IMR-90 (cell line): ENCODE measurements at regions not wholly inside any gene's neighbourhood (a gene's known extent, or its start where the extent isn't known, plus 50 kb on each side); places are given as distances from the start of the nearest gene placed in this dataset.

Source experiments
- ATAC-seq: fragments of 200-7000 bp; cut with Tn5 transposase; 2 replicates; pipeline ENCODE4 v1.9.1; 2020; ENCODE audit warnings: low read depth, mild to moderate bottlenecking, moderate library complexity
- BruUV-seq: library from RNA; stranded (reverse); fragments of 400-500 nt; replicated peaks from 2 replicates; lab custom pipeline; 2021; lab: Mats Ljungman, UMichigan
- CTCF ChIA-PET: fragments of 300-600 bp; formaldehyde crosslinking; extraction: SDS; loops from one replicate; lab custom pipeline; 2021; ENCODE audit warnings: antibody characterized with exemption; lab: Yijun Ruan, JAX
- POLR2A ChIA-PET: fragments of 300-600 bp; sonication (Branson Sonifier 250); formaldehyde crosslinking; loops from one replicate; lab custom pipeline; 2022; ENCODE audit warnings: antibody characterized with exemption; ENCODE audit not compliant: unreplicated experiment; lab: Charles Lee
- DNase-seq: peaks from one replicate; pipeline ENCODE4 v3.0.0; 2013
- H2AFZ ChIP-seq: replicated peaks from 2 replicates; pipeline ENCODE3; 2013; ENCODE audit warnings: low read length, mild to moderate bottlenecking; ENCODE audit not compliant: poor library complexity
- H2AK5ac ChIP-seq: 2 replicates; pipeline ENCODE4 v1.6.1; 2013; ENCODE audit warnings: low read depth, low read length, inconsistent platforms
- H2AK9ac ChIP-seq: replicated peaks from 2 replicates; pipeline ENCODE3; 2013; ENCODE audit warnings: mild to moderate bottlenecking, low read depth, low read length, moderate library complexity; ENCODE audit not compliant: poor library complexity
- H2BK120ac ChIP-seq: 2 replicates; pipeline ENCODE4 v1.6.1; 2013; ENCODE audit warnings: low read depth, low read length, inconsistent platforms
- H2BK15ac ChIP-seq: 3 replicates; pipeline ENCODE4 v1.6.1; 2013; ENCODE audit warnings: low read depth, low read length, inconsistent platforms
- H2BK20ac ChIP-seq: 2 replicates; pipeline ENCODE4 v1.6.1; 2013; ENCODE audit warnings: low read depth, mild to moderate bottlenecking, inconsistent platforms, low read length, moderate library complexity
- H2BK5ac ChIP-seq: 2 replicates; pipeline ENCODE4 v1.6.1; 2013; ENCODE audit warnings: mild to moderate bottlenecking, low read depth, low read length, inconsistent platforms; ENCODE audit not compliant: poor library complexity, severe bottlenecking
- H3K14ac ChIP-seq: replicated peaks from 2 replicates; pipeline ENCODE4 v1.6.1; 2013; ENCODE audit warnings: low read depth, low read length, inconsistent platforms
- H3K18ac ChIP-seq: 2 replicates; pipeline ENCODE4 v1.6.1; 2013; ENCODE audit warnings: low read depth, low read length, control low read depth
- H3K23ac ChIP-seq: 2 replicates; pipeline ENCODE4 v1.6.1; 2013; ENCODE audit warnings: low read depth, low read length, inconsistent platforms
- H3K27ac ChIP-seq: 2 replicates; pipeline ENCODE4 v1.5.1; 2013; ENCODE audit warnings: mild to moderate bottlenecking, control low read depth, low read length; ENCODE audit not compliant: insufficient read depth
- H3K27me3 ChIP-seq: 2 replicates; pipeline ENCODE4 v1.6.1; 2013; ENCODE audit warnings: low read length; ENCODE audit not compliant: control insufficient read depth, insufficient read depth
- H3K36me3 ChIP-seq: 2 replicates; pipeline ENCODE4 v1.6.1; 2013; ENCODE audit warnings: low read length, mixed read lengths; ENCODE audit not compliant: control insufficient read depth, insufficient read depth
- H3K4ac ChIP-seq: 2 replicates; pipeline ENCODE4 v1.6.1; 2013; ENCODE audit warnings: low read depth, low read length, inconsistent platforms
- H3K4me1 ChIP-seq: 2 replicates; pipeline ENCODE4 v1.6.1; 2013; ENCODE audit warnings: low read length, mixed read lengths; ENCODE audit not compliant: control insufficient read depth, insufficient read depth
- H3K4me2 ChIP-seq: 2 replicates; pipeline ENCODE4 v1.6.1; 2013; ENCODE audit warnings: low read depth, mild to moderate bottlenecking, control low read depth, low read length, moderate library complexity
- H3K4me3 ChIP-seq: 2 replicates; pipeline ENCODE4 v1.5.1; 2013; ENCODE audit warnings: low read depth, mild to moderate bottlenecking, control low read depth, low read length, moderate library complexity; ENCODE audit not compliant: insufficient read depth
- H3K56ac ChIP-seq: 2 replicates; pipeline ENCODE4 v1.6.1; 2013; ENCODE audit warnings: low read length, inconsistent platforms; ENCODE audit not compliant: insufficient read depth; ENCODE audit errors: extremely low read depth
- H3K79me1 ChIP-seq, 2 experiments: 2 replicates each; pipeline ENCODE4 v1.6.1; 2013; ENCODE audit warnings: low read length in 2 of 2, inconsistent platforms in 1 of 2, low read depth in 1 of 2
- H3K9ac ChIP-seq: 2 replicates; pipeline ENCODE4 v1.6.1; 2013; ENCODE audit warnings: low read depth, low read length, control low read depth
- H3K9me1 ChIP-seq: 2 replicates; pipeline ENCODE4 v1.6.1; 2013; ENCODE audit warnings: low read length, inconsistent platforms; ENCODE audit not compliant: insufficient read depth
- H3K9me3 ChIP-seq: 2 replicates; pipeline ENCODE4 v1.6.1; 2013; ENCODE audit warnings: low read length; ENCODE audit not compliant: control insufficient read depth, insufficient read depth
- H4K20me1 ChIP-seq: 2 replicates; pipeline ENCODE4 v1.6.1; 2013; ENCODE audit warnings: low read length, inconsistent platforms; ENCODE audit not compliant: insufficient read depth
- H4K5ac ChIP-seq: 2 replicates; pipeline ENCODE4 v1.6.1; 2013; ENCODE audit warnings: mild to moderate bottlenecking, low read depth, low read length, control low read depth
- H4K8ac ChIP-seq, 2 experiments: 2 replicates each; pipeline ENCODE4 v1.6.1; 2013; ENCODE audit warnings: low read depth in 2 of 2, low read length in 2 of 2, control low read depth in 1 of 2, inconsistent platforms in 1 of 2
- H4K91ac ChIP-seq: 2 replicates; pipeline ENCODE4 v1.6.1; 2013; ENCODE audit warnings: low read depth, low read length, inconsistent platforms; ENCODE audit not compliant: insufficient read depth
- BHLHE40 ChIP-seq: fragments of 150-350 bp; IDR thresholded peaks from 2 replicates; pipeline ENCODE4 v1.6.1; 2016; ENCODE audit warnings: mild to moderate bottlenecking, low read depth, low read length
- CHD1 ChIP-seq: IDR thresholded peaks from 2 replicates; pipeline ENCODE4 v1.6.1; 2012; ENCODE audit warnings: low read depth, low read length, improper control_type of control experiment
- CTCF ChIP-seq: conservative IDR thresholded peaks from 2 replicates; pipeline ENCODE4 v1.5.1; 2012; ENCODE audit warnings: mild to moderate bottlenecking, low read depth, low read length, improper control_type of control experiment
- ELK1 ChIP-seq: fragments of 150-350 bp; IDR thresholded peaks from 2 replicates; pipeline ENCODE4 v1.6.1; 2016; ENCODE audit warnings: low read depth, mild to moderate bottlenecking, low read length, moderate library complexity, borderline replicate concordance
- MAFK ChIP-seq: IDR thresholded peaks from 2 replicates; pipeline ENCODE4 v1.6.1; 2012; ENCODE audit warnings: low read depth, low read length, improper control_type of control experiment
- MAZ ChIP-seq: IDR thresholded peaks from 2 replicates; pipeline ENCODE4 v1.6.1; 2012; ENCODE audit warnings: low read depth, mild to moderate bottlenecking, low read length, improper control_type of control experiment, moderate library complexity, borderline replicate concordance
- NFE2L2 ChIP-seq: fragments of 150-350 bp; IDR thresholded peaks from 2 replicates; pipeline ENCODE4 v1.6.1; 2016; ENCODE audit warnings: low read depth, mild to moderate bottlenecking, low read length
- RAD21 ChIP-seq: IDR thresholded peaks from 2 replicates; pipeline ENCODE4 v1.6.1; 2012; ENCODE audit warnings: low read length, improper control_type of control experiment
- SMC3 ChIP-seq: fragments of 150-350 bp; IDR thresholded peaks from 2 replicates; pipeline ENCODE4 v1.6.1; 2016; ENCODE audit warnings: low read depth, mild to moderate bottlenecking, antibody characterized with exemption, low read length, moderate library complexity
- USF2 ChIP-seq: fragments of 150-350 bp; IDR thresholded peaks from 2 replicates; pipeline ENCODE4 v1.6.1; 2017; ENCODE audit warnings: mild to moderate bottlenecking, antibody characterized with exemption, low read length, low read depth
- WGBS, 2 experiments: methylation state at CpG; one replicate each; pipeline versions ENCODE4 v1.1.5 to v1.1.7; 2013; ENCODE audit warnings: missing lambda C conversion rate in 2 of 2; ENCODE audit not compliant: insufficient read length in 1 of 2; ENCODE audit errors: extremely low coverage in 2 of 2; 5-methylcytosine and 5-hydroxymethylcytosine counted together
- dilution Hi-C: fragments of 300-500 bp; cut with HindIII; formaldehyde crosslinking; loops from one replicate; pipeline ENCODE4 v1.14.3; 2018; ENCODE audit warnings: low sequenced_read_pairs; ENCODE audit not compliant: unreplicated experiment
- in situ Hi-C: fragments of 300-500 bp; cut with MboI; formaldehyde crosslinking; loops from 3 replicates; pipeline ENCODE4 v1.14.3; 2019; ENCODE audit warnings: low sequenced_read_pairs, inconsistent platforms, mixed read lengths
- intact Hi-C: fragments of 100-400 bp; cut with micrococcal nuclease; formaldehyde crosslinking; loops from 2 replicates; pipeline ENCODE4 v1.10.0; 2022

- Histone ChIP-seq H3K56ac (no peak overlapping the region), H3K4me1 (no peaks in the 10 kb centered on the region), H2AK9ac (no peak overlapping the region), H3K14ac (no peak overlapping the region), H4K91ac (no peak overlapping the region), H2BK120ac (no peak overlapping the region), H4K5ac (no peak overlapping the region), H2AK5ac (no peak overlapping the region), H3K4me3 (no peak overlapping the region), H2AFZ (no peak overlapping the region), H3K9ac (no peak overlapping the region), H3K36me3 (no peaks in the 10 kb centered on the region), H4K8ac (no peak overlapping the region), H4K20me1 (no peaks in the 10 kb centered on the region), H2BK20ac (no peak overlapping the region), H3K27ac (no peak overlapping the region), H2BK15ac (no peak overlapping the region), H3K23ac (no peak overlapping the region), H3K9me3 (no peaks in the 10 kb centered on the region), H3K79me1 (no peaks in the 10 kb centered on the region), H3K4me2 (no peak overlapping the region), H3K27me3 (no peaks in the 10 kb centered on the region), H3K4ac (no peak overlapping the region), H3K18ac (no peak overlapping the region), H2BK5ac (no peak overlapping the region), H3K9me1 (no peaks in the 10 kb centered on the region)
- intact Hi-C loops (no loop called here), in situ Hi-C loops (no loop called here), dilution Hi-C loops (no loop called here)
- POLR2A ChIA-PET: no interaction called here
- no TSS peak for BruUV-seq
- DNase-seq (no peak), ATAC-seq (no peak)
- CTCF ChIA-PET: no interaction called here
- 78% methylated on average over 1 of the region's 2 CpGs; no CpG with 5 or more reads in 1 of the 2 experiments for WGBS, 2 experiments
- no peak for TF ChIP-seq MAFK
- no peak for TF ChIP-seq BHLHE40
- no peak for TF ChIP-seq RAD21
- no peak for TF ChIP-seq USF2
- no peak for TF ChIP-seq ELK1
- no peak for TF ChIP-seq MAZ
- no peak for TF ChIP-seq SMC3
- no peak for TF ChIP-seq NFE2L2
- no peak for TF ChIP-seq CTCF
- TF ChIP-seq CHD1: no peak
These were observed 2140.6 kb downstream of the NCAM2 start for GRCh38 chr21:23138797-23139196.
